C4-2B (cell line): ENCODE measurements at regions not wholly inside any gene's neighbourhood (a gene's known extent, or its start where the extent isn't known, plus 50 kb on each side); places are given as distances from the start of the nearest gene placed in this dataset.

Experiments used
- ZFX ChIP-seq: fragments of 450-650 bp; IDR thresholded peaks from 2 replicates; pipeline ENCODE4 v1.6.1; 2017
- TF ChIP-seq, protein P1 (sequence below): fragments of 450-650 bp; conservative IDR thresholded peaks from 2 replicates; pipeline ENCODE4 v1.5.1; 2017; ENCODE audit warnings: mild to moderate bottlenecking

DNA sequence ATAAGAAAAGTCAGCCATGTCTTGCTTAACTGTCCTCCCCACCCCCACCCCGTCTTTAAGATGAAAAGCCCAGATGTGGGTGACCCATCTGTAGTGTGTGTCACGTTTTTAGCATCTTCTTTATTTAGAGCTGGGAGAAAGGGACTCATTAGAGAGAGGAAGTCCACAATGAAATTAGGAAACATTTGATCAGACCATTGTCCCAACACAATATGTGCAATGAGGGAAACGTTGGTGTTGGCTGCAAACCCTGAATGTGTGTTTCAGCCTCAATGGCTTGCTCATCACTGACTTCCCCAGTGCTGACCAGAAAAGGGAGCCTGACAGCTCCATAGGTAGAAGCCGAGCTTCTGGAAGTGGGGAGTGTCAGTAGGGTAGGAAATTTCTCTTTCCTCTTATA is 475.7 kb downstream of the CD83 start:
- TF ChIP-seq, protein P1, sequence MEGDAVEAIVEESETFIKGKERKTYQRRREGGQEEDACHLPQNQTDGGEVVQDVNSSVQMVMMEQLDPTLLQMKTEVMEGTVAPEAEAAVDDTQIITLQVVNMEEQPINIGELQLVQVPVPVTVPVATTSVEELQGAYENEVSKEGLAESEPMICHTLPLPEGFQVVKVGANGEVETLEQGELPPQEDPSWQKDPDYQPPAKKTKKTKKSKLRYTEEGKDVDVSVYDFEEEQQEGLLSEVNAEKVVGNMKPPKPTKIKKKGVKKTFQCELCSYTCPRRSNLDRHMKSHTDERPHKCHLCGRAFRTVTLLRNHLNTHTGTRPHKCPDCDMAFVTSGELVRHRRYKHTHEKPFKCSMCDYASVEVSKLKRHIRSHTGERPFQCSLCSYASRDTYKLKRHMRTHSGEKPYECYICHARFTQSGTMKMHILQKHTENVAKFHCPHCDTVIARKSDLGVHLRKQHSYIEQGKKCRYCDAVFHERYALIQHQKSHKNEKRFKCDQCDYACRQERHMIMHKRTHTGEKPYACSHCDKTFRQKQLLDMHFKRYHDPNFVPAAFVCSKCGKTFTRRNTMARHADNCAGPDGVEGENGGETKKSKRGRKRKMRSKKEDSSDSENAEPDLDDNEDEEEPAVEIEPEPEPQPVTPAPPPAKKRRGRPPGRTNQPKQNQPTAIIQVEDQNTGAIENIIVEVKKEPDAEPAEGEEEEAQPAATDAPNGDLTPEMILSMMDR, result no peak
- TF ChIP-seq ZFX, result no peak
